ENCODE measurements at regions not wholly inside any gene's neighbourhood (a gene's known extent, or its start where the extent isn't known, plus 50 kb on each side); places are given as distances from the start of the nearest gene placed in this dataset.

GRCh38 chr2:53442093-53442492, 325.5 kb upstream of the CHAC2 start:
- TF ChIP-seq POLR2A (IDR thresholded peaks at IDR 0.05; ENCODE audit: low read depth, low read length) (no peak), POLR2AphosphoS5 (IDR thresholded peaks at IDR 0.05; ENCODE audit: low read depth, low read length) (no peak), TAF1 (IDR thresholded peaks at IDR 0.05; ENCODE audit: low read depth, low read length) (no peak)

Measured in GM12891 (cell line).